Activated CD8-positive, alpha-beta memory T cell treated with anti-CD3 and anti-CD28 coated beads for 36 hours (primary cell): ENCODE measurements at regions not wholly inside any gene's neighbourhood (a gene's known extent, or its start where the extent isn't known, plus 50 kb on each side); places are given as distances from the start of the nearest gene placed in this dataset.

ENCODE experiments used
- CTCF ChIA-PET: fragments of 350-600 bp; sonication (Branson Sonifier 250); formaldehyde crosslinking; loops from one replicate; lab custom pipeline; 2021; ENCODE audit warnings: antibody characterized with exemption; lab: Charles Lee
- POLR2A ChIA-PET: fragments of 350-600 bp; sonication (Branson Sonifier 250); formaldehyde crosslinking; loops from one replicate; lab custom pipeline; 2021; ENCODE audit warnings: antibody characterized with exemption; lab: Charles Lee

DNA sequence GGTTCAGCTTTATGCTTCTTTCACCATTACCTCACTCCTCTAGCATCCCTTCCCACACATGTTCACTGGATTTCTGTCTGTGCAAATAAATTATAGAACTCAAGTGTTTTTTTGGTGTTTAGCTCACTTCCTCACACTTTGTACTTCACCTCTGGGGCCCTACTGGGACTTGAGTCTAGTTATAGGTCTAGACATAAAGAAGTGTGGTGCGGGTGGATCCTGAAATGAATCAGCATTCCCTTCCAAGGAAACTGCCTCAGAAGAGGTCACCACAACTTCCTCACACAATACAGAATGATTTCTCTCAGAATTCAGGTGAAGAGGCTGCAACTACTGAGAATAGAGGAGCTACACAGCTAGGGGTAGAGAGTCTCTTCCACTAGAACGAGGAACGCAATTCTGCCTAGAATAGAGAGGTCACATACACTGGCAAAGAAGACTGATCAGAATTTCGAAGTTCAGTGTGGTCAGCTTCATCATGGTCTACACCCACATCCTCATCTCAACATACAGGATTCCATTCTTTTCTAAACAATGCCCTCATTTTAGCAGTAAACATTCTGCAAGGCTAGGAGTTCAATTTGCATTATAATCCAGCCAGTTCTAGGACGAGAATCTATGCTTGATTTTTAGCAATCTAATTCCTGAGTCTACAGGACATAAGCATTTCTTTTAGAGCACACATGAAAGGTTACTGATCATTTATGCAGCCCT lies 938.7 kb upstream of the PHF14 start:
- ChIA-PET POLR2A (no interaction called here), CTCF (no interaction called here)

DNA sequence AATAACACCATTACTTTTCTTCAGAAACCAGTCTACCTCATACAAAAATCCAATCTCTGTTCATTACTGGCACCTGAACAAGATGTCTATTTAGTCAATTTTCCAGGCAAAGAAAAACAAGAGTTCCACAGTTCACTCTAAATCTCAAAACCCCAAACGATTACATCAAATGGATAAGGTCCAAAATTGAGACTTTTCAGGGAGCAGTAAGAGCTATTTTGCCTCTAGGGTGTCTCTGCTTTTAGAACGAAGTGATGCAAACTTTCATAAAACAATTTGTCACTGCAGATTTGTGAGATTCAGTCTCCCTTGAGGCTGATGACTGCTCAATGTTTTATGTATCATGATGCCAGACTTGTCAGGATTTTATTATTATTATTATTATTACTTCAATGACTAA lies 937.0 kb upstream of the PHF14 start:
- CTCF ChIA-PET = no interaction called here
- POLR2A ChIA-PET = no interaction called here

DNA sequence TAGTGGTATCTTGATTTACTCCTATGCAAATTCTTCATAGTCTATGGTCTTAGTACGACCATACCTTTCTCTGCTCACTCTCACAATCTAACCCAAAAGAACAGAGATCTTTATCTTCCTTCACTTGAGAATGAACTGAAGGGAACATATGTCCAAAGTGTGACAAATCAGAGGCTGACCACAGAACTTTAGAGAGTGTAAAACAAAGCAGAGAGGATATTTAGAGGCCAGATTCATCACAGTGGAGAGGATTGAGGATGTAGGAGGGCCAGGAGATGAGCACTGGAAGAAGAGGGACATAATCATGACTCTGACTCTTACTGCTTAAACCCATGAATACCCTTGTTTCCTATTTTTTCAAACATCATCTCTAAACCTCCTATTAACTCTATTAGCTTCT lies 935.3 kb upstream of the PHF14 start:
- ChIA-PET CTCF (no interaction called here), POLR2A (no interaction called here)

DNA sequence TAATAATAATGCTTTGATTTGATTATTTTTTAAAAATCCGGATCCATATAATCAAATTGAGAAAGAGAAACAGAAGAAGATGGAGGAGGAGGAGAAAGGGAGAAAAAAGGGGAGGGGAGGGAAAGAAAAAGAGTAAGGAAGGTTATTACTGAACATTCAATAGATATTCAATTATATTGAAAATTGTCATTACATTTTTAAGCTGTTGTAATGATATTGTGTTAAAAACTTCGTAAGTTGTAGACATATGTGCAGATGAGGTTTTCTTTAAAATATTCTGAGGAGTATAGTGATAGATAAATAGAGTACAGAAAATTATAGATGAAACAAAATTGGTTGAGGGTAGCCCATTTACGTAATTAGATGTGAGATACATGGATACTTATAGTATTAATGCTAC lies 933.0 kb upstream of the PHF14 start:
- ChIA-PET POLR2A (no interaction called here), CTCF (no interaction called here)

DNA sequence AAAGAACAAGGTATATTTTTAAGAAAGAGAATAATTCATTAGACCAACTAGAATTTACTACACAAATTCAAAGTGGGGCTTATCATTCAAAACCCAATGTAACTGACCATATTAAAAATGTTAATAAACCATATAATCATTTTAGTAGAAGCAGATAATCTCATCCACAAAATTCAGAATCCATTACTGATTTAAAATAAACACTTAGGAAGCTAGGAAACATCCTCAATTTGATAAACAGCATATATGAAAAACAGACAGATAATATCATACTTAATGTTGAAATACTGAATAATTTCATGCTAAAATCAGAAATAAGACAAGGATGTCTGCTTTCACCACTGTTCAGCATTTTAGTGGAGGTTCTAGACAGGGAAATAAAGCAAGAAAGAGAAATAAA lies 902.8 kb upstream of the PHF14 start:
- POLR2A ChIA-PET = no interaction called here
- CTCF ChIA-PET = no interaction called here

DNA sequence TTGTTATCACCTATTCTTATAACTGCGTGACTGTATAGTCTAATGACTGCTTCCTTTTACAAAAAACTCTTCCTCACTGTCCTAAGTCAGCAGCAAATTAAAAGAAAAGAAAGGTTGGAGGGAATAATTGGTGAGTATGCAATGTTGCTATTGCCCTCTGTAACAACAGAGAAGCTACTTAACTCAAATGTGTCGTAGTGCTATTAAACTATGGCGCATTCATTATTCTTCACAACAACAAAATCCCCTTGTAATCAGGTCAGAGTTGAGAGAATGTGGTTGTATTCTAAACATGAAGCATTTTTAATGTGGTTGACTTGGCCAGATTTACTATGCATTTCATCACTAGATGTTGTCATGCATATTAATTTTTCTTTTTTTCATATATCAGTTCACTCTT lies 897.8 kb upstream of the PHF14 start:
- POLR2A ChIA-PET = no interaction called here
- CTCF ChIA-PET = no interaction called here

DNA sequence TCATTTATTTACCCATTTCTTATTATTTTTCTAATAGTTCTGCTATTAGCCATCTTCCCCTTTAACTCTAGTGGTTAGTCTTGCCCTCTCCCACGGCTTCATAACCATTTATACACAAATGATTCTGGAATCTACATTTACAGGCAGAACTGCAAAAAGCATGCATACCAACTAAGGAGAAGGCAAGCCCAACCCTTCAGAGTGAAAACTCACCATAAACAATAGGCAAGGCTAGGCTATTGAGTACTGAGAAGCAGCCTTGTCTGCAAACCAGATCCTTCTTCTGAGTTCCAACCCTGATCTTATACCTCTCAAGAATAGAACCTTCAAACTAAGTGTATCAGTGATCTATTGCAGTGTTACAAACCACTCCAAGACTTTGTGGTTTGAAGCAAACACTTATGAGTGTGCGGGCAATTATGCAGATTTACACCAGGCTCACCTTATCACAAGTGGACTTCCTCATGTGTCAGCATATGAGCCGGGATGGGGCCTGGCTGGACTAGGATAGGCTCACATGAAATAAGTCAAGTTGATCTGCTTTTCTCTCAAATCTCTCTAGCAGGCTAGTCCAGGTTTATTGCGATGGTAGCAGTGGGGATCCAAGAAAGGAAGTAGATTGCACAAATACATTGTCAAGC lies 896.9 kb upstream of the PHF14 start:
- CTCF ChIA-PET = no interaction called here
- POLR2A ChIA-PET = no interaction called here

DNA sequence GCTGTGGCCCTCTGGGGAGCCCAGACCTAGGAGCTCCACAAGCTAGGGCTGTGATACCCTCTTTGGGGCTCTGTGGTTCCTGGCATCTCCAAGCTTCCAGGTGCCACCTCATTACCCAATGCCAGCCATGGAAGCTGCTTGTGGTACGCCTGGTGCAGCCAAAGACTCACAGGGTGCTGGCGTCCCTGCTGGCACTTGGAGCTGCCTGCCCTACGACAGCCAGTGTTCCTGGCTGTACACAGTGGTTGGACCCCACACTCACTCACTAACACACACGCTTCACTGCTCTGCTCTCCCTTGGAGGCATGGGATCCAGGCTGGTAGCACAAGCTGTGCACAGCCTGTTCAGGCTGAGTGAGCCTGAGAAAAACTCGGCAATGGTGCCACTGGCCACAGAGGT lies 894.1 kb upstream of the PHF14 start:
- ChIA-PET POLR2A (no interaction called here), CTCF (no interaction called here)

DNA sequence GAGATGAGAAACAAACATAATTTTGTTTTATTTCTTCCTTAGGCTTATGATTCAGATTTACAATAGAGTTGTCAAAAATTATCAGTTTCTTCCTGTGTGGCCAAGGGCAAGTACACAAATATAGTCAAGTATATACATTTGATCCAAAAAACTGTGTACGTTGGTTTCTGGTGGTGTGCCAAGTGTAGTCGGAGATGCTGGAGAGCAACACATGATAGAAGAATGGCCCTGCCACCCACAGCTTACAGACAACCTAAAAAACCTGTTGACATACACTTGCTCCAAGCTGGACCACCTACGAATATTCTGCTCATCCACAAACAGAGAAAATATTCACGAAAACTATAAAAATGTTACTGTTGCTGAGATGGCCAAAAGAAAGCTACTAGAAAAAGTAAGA lies 890.8 kb upstream of the PHF14 start:
- ChIA-PET POLR2A (no interaction called here), CTCF (no interaction called here)

DNA sequence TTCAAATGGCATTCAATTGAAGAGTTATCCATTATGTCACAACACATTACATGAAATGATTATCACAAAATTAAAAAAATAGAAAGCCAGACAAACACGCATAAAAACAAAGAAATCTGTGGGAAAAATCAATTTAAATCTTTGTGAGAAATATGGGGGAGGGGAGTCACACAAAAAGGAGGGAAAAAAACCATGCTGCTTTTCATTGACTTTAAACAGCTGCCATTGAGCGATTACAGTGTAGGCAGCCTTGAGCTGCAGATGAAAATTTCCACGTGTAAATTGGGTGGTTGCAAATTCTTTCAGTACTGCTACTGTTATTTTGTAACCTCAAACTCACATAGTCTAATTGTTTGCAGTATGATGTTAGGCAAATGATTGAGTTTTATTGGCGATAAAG lies 889.9 kb upstream of the PHF14 start:
- ChIA-PET POLR2A (no interaction called here), CTCF (no interaction called here)

DNA sequence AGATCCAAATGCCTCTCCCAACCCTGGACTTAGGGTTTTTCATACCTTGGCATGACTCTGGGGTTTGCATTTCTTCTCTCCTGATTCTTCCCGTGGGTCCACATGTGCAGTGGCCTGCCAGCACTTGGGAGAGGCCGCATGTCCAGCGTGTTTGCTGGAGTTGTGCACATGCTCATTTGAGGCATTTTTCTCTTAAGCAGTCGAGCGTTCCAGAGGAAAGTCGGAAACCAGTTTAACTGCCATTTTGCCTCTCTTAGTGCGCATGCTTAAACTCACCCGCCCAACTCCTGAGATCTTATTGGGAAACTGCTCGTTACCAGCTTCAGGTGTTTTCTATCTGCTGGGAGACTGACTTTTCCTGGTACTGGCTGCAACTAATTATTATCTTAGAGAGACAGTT lies 888.4 kb upstream of the PHF14 start:
- POLR2A ChIA-PET = no interaction called here
- CTCF ChIA-PET = no interaction called here

DNA sequence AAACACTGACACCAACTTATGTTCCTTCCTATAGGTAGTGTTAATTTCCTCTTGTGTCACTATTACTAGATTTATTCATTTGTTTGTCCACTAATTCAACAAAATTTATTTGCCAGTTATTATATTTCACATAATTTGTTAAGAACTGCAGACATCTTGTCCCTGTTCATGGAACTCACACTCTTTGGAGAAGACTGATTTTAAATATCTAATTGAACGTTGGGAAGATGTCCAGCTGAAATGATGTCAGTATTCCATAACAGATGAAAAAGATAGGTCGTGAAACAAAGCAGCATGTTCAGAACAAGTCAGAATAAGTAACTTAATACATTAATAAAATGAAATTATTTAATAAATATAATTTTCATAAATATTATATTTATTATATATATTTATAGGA lies 873.1 kb upstream of the PHF14 start:
- POLR2A ChIA-PET = no interaction called here

DNA sequence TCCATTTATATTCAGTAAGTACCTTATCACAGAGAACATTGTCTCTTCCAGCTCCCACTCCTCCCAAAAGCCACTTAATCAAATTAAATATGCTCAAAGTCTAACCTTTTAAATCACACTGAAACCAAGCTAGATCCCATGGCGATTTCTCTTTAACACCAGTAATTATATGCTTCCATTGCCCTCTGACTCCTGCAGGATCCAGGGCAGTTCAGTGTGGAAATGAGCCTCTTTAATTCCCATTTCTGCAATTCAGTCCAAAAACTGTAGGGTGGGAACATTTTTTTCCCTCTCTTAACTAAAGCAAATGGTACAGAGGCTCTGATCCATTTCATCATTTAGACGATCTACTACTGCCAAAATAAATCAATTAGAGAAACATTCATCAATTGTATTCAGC lies 872.3 kb upstream of the PHF14 start:
- POLR2A ChIA-PET = no interaction called here
- CTCF ChIA-PET = no interaction called here

More for the DNA sequence above, 873.1 kb upstream of the PHF14 start:
- CTCF ChIA-PET = no interaction called here

DNA sequence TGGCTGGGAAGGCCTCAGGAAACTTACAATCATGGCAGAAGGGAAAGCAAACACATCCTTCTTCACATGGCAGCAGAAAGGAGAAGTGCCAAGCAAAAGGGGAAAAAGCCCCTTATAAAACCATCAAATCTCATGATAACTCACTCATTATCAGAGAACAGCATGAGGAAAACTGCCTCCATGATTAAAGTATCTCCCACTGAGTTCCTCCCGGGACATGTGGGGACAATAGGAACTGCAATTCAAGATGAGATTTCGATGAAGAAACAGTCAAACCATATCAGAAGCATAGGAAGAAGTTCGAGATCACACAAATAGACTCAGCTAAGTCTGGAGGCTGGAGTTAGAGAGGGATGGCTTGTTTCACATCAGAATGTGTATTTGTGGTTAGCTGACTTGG lies 869.4 kb upstream of the PHF14 start:
- CTCF ChIA-PET = no interaction called here
- POLR2A ChIA-PET = no interaction called here

DNA sequence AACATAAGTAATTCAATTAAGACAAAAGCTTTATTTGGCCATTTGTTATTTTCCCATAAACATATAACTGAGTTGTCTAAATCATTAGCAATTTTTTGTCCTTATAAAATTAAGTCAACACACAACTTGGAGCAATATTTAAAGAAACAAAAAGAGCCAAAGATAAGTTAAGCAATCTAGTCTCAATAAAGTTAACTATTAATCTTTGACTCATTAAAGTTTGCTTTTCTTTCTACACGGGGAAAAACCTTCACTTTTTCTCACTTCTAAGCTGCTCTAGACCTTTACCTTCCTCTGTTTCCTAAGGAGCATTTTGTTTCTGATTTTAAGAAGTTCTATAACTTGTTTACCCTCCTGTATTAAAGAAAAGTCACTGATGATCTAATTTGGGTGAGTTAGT lies 867.1 kb upstream of the PHF14 start:
- CTCF ChIA-PET = no interaction called here
- POLR2A ChIA-PET = no interaction called here

DNA sequence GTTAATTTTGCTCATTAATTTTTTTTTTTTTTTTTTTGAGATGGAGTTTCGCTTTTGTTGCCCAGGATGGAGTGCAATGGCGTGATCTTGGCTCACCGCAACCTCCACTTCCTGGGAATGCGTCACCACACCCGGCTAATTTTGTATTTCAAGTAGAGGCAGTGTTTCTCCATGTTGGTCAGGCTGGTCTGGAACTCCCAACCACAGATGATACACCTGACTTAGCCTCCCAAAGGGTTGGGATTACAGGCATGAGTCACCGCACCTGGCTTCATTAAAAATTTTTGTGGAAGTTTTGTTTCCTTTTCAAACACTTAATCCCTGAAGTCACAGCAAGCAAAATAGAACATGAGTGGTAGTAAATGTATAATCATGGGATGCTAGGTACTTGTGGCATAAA lies 857.2 kb upstream of the PHF14 start:
- ChIA-PET CTCF (no interaction called here), POLR2A (no interaction called here)

DNA sequence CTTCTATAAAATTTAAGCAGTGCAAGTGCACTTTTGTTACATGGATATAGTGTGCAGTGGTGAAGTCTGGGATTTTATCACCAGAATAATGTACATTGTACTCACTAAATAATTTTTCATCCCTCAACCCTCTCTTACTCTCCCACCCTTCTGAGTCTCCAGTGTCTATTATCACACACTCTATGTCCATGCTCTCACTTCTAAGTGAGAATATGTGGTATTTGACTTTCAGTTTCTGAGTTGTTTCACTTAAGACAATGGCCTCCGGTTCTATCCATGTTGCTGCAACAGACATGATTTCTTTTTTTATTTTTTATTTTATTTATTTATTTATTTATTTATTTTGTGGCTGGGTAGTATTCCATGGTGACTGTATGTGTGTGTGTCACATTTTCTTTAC lies 855.9 kb upstream of the PHF14 start:
- ChIA-PET POLR2A (no interaction called here), CTCF (no interaction called here)

DNA sequence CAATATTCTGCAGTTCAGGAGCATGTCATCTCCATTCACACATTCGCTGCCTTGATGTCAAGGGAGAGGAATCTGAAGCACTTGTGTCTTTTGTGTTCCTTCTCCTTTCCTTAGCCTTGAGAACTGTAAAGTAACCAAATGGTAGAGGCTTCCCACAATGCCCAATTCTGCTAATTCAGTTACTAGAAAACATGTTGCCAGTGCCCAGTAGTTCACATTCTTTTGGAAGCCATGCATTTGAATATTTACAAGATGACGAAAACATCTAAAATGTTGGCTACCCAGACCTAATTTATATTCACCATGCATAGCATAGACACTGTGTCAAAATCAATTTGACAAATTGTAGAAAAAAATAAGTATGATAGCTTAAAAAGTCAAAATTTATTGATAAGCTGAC lies 852.7 kb upstream of the PHF14 start:
- ChIA-PET CTCF (no interaction called here), POLR2A (no interaction called here)

DNA sequence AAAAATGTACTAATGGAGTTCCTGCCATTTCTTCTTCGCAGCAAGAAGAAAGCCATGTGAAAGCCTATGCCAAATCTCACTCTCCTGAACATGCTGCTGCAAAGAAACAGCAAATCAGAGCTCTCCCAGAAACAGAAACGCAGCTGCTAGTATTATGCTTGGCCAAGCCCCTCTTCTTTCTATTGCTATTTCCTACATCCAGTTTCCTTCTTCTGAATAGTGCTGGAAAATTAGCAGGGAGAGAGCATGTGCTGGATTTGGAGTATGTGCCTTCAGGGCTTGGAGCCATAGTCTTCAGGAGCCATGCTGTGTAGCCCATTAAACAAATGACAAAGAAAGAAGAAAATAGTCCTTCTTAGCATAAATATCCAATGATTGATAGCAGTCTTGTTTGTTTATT lies 852.0 kb upstream of the PHF14 start:
- ChIA-PET POLR2A (no interaction called here), CTCF (no interaction called here)

DNA sequence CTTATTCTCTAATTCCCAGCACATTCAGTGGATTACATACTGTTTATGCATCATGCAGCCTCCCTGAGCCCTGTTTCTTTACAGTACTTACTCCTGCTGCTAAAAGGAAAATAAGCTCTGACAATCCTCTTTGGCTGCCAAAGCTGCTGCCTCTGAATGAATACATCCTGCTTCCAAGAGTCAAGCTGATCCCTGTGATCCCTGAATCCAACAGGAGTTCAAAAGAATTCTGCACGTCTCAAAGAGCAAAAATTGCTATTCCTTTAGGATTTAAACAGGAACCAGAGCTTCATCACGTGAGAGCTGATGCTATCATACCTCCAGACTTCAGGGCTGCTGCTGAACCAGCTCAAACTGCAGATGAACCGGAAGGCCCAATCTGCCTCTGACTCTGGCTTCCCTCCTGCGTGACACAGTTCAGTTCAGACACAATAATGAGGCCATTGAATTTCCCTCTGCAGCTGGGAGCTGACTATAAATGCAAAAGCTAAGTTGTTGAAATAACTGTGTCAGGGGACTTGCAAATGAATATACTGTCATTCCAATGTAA lies 851.0 kb upstream of the PHF14 start:
- POLR2A ChIA-PET = no interaction called here
- CTCF ChIA-PET = no interaction called here

DNA sequence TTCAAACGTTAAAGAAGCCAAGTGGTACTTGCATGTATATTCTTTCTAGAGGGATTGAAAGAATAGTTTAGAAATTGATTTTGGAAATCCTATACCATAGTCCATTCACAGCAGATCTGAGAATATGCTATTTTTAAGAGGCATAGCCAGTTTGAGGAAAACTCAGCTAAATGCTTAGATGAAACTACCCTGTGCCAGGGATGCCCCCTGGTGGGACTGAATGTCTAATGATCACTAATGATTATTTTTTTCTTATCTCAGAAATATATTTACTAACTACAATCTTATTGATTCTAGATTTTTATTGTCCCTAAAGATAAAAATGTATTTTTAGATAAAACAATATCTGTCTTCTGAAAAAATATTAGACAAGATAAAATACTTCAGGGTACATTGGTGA lies 844.9 kb upstream of the PHF14 start:
- POLR2A ChIA-PET = no interaction called here
- CTCF ChIA-PET = no interaction called here
